Ovary (tissue), 3 donors: ENCODE measurements at regions not wholly inside any gene's neighbourhood (a gene's known extent, or its start where the extent isn't known, plus 50 kb on each side); places are given as distances from the start of the nearest gene placed in this dataset.

ENCODE experiments used
- CTCF ChIP-seq, 3 donors: fragments of 450-650 bp in 2 of 3; fragments of 200-600 bp in 1 of 3; IDR thresholded peaks; one replicate each; pipeline versions ENCODE4 v1.5.1 to v1.8.0; 2016 to 2022; ENCODE audit warnings: antibody characterized with exemption in 3 of 3, mild to moderate bottlenecking in 1 of 3
- EP300 ChIP-seq: sonication (generic); formaldehyde crosslinking; IDR thresholded peaks from one replicate; pipeline ENCODE4 v1.6.1; 2017; ENCODE audit warnings: antibody characterized with exemption
- POLR2A ChIP-seq: fragments of 450-650 bp; IDR thresholded peaks from one replicate; pipeline ENCODE4 v1.6.1; 2017; ENCODE audit warnings: antibody characterized with exemption, mild to moderate bottlenecking, moderate library complexity
- donor health status: DM: no; HTN: no; CAD: no.

- TF ChIP-seq CTCF (IDR thresholded peaks at IDR 0.05) (no peak), POLR2A (no peak), EP300 (no peak)
Observed at GRCh38 chr5:152514827-152515397, 109.8 kb upstream of the NMUR2 start.
